ENCODE measurements at regions not wholly inside any gene's neighbourhood (a gene's known extent, or its start where the extent isn't known, plus 50 kb on each side); places are given as distances from the start of the nearest gene placed in this dataset.

DNA sequence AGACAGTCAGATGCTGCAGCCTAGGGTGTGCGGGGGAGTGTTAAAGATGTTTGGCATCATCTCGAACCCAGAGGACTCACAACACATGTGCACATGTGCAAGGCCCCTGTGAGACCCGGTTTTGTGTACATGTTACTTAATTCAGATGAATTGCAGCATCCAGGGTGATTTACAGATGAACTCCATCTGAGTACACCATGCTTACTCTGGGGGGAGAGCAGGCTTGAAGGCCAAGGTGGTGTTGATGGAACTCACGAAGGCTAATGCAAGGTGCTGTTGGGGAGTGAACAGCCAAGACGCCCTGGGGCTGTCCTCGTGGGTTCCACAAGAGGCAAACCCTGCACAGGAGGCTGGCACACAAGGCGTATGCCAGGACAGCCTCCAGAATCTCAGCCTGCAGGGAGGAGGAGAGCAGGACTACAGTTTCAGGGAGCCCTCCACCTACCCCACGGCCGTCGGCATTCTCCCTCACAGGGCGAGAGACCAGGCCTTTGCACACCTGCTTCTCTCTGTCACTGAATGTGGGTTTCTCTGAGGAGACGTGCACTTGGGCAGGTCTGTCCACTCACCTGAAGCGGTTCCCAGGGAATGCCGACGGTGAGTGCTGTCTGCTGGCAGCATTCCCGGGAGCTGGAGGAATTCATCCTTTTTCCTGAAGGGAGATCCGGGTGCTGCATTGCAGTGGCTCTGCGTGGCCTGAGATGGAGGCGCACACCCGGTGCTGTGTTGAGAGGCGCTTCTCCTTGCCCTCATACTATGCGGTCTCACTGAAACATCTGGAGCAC is 178.5 kb upstream of the RNF32 start:
- no peaks in the 10 kb centered on the region for H3K9me3 ChIP-seq
- H3K27ac ChIP-seq, result no peak overlapping the region
- H3K4me1 ChIP-seq, result no peaks in the 10 kb centered on the region
- ATAC-seq (no peak), DNase-seq (no peak)
- no peak overlapping the region for H3K4me3 ChIP-seq
- TF ChIP-seq POLR2A (IDR thresholded peaks at IDR 0.05), result no peak
- TF ChIP-seq, protein P1, sequence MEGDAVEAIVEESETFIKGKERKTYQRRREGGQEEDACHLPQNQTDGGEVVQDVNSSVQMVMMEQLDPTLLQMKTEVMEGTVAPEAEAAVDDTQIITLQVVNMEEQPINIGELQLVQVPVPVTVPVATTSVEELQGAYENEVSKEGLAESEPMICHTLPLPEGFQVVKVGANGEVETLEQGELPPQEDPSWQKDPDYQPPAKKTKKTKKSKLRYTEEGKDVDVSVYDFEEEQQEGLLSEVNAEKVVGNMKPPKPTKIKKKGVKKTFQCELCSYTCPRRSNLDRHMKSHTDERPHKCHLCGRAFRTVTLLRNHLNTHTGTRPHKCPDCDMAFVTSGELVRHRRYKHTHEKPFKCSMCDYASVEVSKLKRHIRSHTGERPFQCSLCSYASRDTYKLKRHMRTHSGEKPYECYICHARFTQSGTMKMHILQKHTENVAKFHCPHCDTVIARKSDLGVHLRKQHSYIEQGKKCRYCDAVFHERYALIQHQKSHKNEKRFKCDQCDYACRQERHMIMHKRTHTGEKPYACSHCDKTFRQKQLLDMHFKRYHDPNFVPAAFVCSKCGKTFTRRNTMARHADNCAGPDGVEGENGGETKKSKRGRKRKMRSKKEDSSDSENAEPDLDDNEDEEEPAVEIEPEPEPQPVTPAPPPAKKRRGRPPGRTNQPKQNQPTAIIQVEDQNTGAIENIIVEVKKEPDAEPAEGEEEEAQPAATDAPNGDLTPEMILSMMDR (IDR thresholded peaks at IDR 0.05 in 4 of 5, conservative IDR thresholded peaks at IDR 0.05 in 1 of 5), result no peak
- H3K36me3 ChIP-seq, result no peaks in the 10 kb centered on the region
- in situ Hi-C loops (cut with MboI; ENCODE audit: low sequenced_read_pairs in 4 of 4) (loop anchor here in 1 of 4 donors (25.0 kb wide), 1 partner anchor 650 kb away; the partner anchor contains the start of gene SHH), intact Hi-C loops (cut with DNase I; ENCODE audit: low total_unique reads) (no loop called here)
- H3K27me3 ChIP-seq, result no peaks in the 10 kb centered on the region

DNA sequence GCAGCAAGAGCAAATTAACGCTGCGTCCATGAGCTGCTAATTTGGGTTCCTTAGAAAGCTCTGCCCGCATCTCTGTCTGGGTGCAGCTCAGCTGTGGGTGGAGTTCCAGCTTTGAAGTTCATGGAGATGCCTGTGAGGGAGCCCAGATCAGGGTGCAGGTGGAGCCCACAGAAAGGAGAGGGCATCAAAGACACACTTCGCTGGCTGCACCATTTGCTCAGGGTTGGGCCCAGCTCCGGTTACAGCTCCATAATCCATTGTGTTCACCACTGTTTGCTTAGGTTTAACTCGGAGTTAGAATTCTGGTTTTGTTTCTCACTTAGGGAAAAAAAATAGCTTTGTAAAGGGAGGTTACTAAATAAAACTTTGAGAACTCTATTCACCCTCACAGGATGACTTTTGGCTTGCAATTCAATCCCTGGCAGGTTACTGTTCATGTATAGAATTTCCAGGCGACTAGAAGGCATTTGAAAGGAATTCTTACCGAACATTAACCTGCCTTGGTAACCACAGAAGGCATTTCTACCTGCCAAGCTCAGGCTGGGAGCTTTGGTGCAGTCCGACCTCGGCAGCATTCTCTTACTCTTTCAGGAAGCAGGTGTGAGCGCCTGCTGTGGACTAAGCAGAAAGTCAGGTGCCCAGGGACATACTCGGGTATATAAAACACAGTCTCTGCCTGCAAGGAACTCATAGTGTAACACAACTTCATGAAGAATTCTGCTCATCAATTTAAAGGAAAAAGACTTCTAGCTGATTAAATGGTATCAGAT is 179.5 kb upstream of the RNF32 start:
- H3K9me3 ChIP-seq, result no peaks in the 10 kb centered on the region
- TF ChIP-seq, protein P1 (IDR thresholded peaks at IDR 0.05 in 4 of 5, conservative IDR thresholded peaks at IDR 0.05 in 1 of 5), result no peak
- TF ChIP-seq POLR2A (IDR thresholded peaks at IDR 0.05), result no peak
- no peak overlapping the region for H3K4me3 ChIP-seq
- no peaks in the 10 kb centered on the region for H3K27me3 ChIP-seq
- intact Hi-C loops (cut with DNase I; ENCODE audit: low total_unique reads) (no loop called here), in situ Hi-C loops (cut with MboI; ENCODE audit: low sequenced_read_pairs in 4 of 4) (loop anchor here in 1 of 4 donors (25.0 kb wide), 1 partner anchor 649 kb away; the partner anchor contains the start of gene SHH)
- no peaks in the 10 kb centered on the region for H3K4me1 ChIP-seq
- ATAC-seq (no peak), DNase-seq (no peak)
- H3K27ac ChIP-seq, result no peak overlapping the region
- H3K36me3 ChIP-seq, result no peaks in the 10 kb centered on the region

DNA sequence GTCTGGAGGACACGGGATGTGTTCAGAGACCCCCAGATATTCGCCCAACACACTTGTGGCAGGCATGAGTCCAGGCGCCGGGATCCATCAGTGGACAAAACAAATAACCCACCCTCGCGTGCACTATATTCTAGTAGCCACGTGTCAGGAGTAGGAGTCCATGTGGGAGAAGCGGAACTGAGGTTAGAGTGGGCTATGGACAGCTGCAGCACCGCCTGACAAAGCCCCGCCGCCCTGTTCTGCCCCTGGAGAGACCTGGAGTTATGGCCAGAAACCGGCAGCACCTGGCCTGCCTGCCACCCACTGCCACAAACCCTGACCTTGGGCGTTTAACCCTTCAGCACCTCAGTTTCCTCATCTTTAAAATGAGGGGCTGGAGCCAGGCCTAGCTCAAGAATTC is 181.0 kb upstream of the RNF32 start:
- in situ Hi-C loops (cut with MboI; ENCODE audit: low sequenced_read_pairs in 4 of 4), result loop anchor here in 1 of 4 donors (25.0 kb wide), 1 partner anchor 647 kb away; the partner anchor contains the start of gene SHH
- Histone ChIP-seq H3K27me3 (peaks cover 0 to 5% (median 0%) of the 10 kb centered on the region in 3 donors), H3K9me3 (no peaks in the 10 kb centered on the region), H3K4me1 (no peaks in the 10 kb centered on the region), H3K36me3 (no peaks in the 10 kb centered on the region), H3K4me3 (no peak overlapping the region), H3K27ac (no peak overlapping the region)
- ATAC-seq (no peak), DNase-seq (no peak)
- intact Hi-C loops (cut with DNase I; ENCODE audit: low total_unique reads), result no loop called here
- TF ChIP-seq, protein P1 (IDR thresholded peaks at IDR 0.05 in 4 of 5, conservative IDR thresholded peaks at IDR 0.05 in 1 of 5), result no peak
- no peak for TF ChIP-seq POLR2A (IDR thresholded peaks at IDR 0.05)

DNA sequence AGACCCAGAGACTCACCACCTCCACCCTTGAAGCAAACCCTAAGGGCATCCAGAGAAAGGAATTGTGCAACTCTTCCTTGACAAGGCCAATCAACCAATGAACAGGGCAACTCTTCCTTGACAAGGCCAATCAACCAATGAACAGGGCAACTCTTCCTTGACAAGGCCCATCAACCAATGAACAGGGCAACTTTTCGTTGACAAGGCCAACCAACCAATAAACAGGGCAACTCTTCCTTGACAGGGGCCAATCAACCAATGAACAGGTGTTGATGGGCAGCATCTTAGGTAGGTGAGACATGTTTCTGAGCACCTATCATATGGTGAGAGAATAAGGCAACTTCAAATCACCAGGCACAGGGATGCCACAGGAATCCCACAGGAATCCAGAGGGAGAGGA is 181.5 kb upstream of the RNF32 start:
- intact Hi-C loops (cut with DNase I; ENCODE audit: low total_unique reads) (no loop called here), in situ Hi-C loops (cut with MboI; ENCODE audit: low sequenced_read_pairs in 4 of 4) (loop anchor here in 1 of 4 donors (25.0 kb wide), 1 partner anchor 647 kb away; the partner anchor contains the start of gene SHH)
- no peaks in the 10 kb centered on the region for H3K4me1 ChIP-seq
- H3K36me3 ChIP-seq, result no peaks in the 10 kb centered on the region
- no peak overlapping the region for H3K27ac ChIP-seq
- TF ChIP-seq, protein P1 (IDR thresholded peaks at IDR 0.05 in 4 of 5, conservative IDR thresholded peaks at IDR 0.05 in 1 of 5), result no peak
- no peak for TF ChIP-seq POLR2A (IDR thresholded peaks at IDR 0.05)
- H3K27me3 ChIP-seq, result peaks cover 0 to 5% (median 0%) of the 10 kb centered on the region in 3 donors
- DNase-seq, result no peak
- no peaks in the 10 kb centered on the region for H3K9me3 ChIP-seq
- no peak overlapping the region for H3K4me3 ChIP-seq
- no peak for ATAC-seq

Data from gastrocnemius medialis (tissue), 4 donors.